Limb (tissue), 2 donors: ENCODE measurements at regions not wholly inside any gene's neighbourhood (a gene's known extent, or its start where the extent isn't known, plus 50 kb on each side); places are given as distances from the start of the nearest gene placed in this dataset.

Experiments used
- DNase-seq, 2 donors: peaks; one replicate each; pipeline ENCODE4 v3.0.0-alpha.2; 2016; ENCODE audit errors: extremely low spot score in 2 of 2

DNA sequence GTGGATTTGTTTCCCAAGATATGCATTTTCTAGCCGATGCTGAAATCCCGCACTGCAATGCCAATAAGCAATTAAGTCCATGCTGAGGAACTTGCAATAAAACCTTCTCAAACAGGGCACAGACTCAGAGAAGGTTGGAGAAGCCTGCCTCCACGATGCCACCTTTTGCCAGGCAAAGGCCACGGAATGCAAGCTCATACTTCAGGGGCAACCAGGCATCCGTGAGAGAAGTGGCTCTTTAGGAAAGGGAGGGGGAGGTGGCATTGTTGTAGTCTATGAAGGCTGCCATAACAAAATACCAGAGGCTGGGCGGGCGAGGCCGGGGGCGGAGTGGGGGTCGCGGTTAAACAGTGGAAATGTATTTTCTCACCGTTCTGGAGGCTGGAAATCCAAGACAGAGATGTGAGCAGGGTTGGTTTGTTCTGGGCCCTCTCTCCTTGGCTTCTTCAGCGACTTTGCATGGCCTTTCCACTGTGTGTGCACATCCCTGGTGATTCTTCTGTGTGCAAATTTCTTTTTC, 689.5 kb downstream of the VRK1 start:
- DNase-seq = no peak

DNA sequence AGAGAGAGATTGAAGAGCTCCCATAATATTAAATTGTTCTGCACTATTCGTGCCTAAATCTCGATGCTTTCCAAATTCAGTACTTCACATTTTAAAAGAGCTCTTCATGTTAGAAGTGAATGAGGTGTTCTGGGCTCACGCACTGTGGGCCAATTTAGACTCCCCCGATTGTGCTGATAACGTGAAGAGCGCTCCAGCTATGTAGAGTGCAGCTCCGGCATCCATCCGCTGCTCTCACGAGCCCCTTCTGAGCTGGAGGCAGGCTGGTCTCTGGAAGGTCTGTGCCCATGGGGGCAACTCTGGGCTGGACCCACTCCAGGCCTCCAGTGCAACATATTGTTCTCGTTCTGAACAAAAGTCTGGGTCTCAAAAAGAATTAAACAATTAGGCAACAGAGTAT, 692.6 kb downstream of the VRK1 start:
- DNase-seq = no peak

DNA sequence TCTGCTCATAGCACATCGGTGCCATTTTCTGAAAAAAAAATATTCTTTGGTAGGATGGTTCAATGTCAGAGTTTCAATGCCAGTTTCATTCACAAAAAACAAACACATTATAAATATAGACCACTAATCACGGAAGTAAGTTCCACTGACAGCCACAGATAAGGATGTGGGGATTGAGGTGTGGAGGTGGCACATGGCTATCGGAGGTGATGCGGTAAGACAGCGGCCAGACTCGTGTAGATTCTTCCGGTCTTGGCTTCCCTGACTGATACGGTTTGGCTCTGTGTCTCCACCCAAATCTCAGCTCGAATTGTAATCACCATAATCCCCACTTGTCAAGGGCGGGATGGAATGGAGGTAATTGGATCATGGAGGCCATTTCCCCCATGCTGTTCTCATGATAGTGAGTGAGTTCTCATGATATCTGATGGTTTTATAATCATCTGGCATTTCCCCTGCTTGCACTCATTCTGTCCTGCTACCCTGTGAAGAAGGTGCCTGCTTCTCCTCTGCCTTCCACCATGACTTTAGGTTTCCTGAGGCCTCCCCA, 693.4 kb downstream of the VRK1 start:
- DNase-seq = no peak

DNA sequence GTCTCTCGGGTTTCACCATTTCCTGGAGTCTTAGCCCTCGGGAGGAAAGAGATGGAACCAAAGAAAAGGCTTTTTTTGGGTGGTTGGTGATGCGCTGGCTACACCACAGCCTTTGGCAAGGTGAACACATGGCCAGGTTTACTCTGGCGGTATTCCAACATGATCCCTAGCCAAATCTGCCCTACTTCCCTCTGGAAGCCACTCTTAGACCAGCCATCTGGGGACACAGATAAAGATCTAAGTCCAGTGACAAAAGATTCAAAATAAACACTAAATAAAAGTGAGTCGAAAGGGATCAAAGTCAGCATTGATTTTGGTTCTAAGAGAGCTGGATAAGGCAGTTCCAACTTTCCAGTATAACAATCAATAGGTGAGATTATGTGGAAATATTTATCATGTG, 694.5 kb downstream of the VRK1 start:
- DNase-seq = no peak

DNA sequence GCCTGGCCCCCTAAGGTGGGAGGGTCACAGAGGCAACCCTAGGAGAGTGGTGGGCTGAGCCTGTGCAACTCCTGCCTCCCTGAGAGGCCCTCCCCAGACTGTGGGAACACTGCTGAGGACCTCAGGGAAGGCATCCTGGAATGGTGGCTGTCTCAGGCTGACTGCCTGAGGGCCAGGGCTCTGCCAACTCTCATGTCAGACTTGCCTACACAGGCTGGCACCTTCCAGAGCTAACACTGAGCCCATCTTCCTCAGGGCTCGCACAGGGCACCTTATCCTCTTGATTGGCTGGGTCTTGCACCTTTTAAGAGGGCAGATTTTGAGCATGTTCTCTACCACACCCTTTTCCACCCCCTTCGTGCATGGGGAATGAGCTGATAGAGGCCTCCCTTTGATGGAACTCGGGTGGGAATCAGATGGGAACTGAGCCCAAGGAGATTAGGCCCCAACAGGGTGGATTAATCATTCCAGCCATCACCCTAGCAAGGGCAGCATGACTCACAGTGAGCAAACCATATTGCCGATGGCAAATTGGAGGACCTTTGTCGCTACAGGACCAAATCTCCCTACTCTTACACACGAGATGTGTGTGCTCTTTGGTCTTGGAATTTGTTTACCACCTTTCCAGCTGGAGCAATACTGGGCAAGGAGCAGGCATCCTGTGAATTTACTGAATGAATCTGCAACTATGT, 702.8 kb downstream of the VRK1 start:
- no peak for DNase-seq

DNA sequence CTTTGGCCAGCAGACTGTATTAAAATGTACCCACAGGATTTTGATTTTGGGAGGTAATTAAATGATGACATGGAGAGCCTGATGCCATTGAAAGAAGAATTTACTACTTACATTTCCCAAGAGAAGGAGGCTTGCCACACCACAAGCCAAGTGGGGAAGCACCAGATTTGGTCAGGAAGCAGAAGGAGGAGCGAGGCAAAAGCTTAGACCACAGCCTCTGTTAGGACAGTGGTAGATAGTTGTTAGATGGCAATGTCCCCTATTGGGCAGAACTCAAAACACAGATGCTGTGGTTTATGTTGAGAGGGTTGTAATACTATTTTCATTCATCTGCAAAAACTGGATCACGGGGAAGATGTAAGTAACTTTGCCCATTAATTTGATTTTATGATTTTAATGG, 709.4 kb downstream of the VRK1 start:
- DNase-seq = no peak

DNA sequence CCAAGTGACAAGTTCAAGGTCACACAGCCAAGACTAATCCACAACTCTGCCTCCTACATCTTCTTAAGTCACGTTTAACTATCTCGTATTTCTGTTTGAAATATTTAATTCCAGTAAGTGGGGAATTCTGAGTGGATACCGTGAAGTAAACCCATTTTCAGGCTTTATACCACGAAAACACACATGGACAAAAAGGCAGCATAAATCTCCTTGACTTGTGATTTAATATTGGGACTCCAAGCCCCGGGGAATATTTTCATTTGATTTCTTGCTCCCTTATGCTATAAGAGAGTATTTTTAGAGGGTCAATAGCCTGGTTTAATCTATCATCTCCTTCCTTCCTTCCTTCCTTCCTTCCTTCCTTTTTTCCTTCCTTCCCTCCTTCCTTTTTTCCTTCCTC, 716.7 kb downstream of the VRK1 start:
- DNase-seq = no peak

DNA sequence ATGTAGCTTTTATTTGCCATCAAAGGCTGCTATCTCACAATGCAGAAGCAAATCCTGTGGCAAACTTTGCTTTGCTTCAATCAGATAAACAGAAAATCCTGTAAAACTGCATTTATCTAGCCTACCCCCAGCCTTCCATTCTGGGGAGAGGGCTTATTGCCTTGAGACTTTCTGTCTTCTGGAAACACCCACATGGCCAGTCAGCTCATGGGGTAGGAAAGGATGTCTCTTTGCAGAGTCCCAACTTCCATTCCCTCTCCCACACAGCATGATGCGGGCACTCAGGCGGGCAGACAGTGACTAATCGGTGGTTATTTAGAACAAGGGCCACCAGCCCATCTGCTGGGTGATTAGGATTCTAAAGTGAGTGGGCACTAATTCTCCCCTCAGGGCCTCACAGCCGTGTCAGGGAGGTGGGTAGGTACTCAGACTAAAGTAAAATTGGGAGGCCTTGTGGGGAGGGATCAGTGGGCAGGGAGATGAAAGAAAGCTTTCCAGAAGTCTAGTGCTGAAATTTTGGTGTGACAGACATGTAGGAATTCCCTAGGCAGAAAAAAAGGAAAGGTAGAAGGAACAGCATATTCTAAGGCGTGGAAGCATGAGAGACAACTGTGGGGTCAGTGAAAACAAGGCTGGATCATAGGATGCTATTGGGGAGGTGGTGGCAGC, 720.5 kb downstream of the VRK1 start:
- no peak for DNase-seq

DNA sequence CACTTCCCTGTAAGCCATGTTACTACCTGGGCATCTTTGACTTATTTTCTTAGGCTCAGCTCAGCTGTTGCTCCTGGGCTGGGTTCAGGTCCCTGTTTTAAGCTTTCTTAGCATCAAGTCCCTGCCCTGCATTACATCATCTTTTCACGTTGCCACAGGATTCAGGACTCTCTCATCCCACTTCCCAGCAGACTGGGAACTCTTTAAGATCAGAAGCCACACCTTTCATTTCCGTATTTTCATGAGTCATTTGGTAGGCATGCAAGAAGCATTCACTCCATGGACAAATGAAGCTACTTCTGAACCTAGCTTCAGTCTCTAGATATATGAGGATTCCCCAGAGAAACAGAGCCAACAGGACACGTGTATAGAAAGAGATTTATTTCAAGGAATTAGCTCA, 726.8 kb downstream of the VRK1 start:
- DNase-seq = no peak

DNA sequence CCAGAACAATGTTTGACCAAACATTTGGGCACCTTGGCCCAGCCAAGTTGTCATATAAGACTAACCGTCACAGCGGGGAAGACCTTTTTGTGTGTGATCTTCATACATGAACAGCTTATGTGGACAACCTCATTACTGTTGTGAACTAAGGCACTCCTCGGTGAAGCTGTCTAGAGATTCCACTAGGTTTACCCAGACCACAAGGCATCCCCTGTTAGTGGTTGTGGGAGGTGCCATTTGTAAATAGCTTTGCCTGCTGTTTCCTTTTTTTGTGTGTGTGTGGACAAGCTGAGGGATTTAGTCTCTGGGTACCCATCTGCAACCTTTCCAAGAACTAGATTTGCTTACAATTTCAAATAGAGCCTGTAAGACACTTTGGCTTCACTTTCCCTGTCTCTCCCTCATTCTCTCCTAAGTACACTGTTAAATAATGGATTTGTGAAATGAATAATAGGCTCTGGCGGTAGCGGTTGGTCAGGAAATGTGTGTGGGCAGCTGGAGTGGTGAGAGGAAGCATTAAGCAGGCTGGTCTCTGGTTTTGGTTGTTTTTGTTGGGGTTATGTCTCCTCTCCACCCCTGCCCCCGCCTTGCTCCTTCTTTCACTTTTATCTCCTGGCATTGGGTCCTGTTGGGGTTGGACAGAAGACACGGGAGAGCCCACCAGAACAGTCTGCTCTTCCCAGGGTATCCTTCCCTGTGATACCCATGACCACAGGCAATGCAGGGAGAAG, 727.6 kb downstream of the VRK1 start:
- DNase-seq = no peak

DNA sequence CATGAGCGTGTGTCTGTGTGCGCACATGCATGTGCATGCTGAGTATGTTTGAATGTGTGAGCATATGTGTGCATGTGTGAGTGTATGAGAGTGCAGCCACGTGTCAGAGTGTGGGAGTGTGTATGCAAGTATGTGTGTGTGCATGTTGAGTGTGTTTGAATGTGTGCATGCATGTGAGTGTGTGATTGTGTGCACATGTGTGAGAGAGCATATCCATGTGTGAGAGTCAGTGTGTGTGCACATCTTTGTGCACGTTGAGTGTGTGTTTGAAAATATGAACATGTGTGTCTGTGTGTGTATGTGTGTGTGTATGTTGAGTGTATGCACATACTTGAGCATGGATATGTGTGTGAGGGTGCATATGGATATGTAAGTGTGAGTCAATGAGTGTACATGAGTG, 730.8 kb downstream of the VRK1 start:
- no peak for DNase-seq

DNA sequence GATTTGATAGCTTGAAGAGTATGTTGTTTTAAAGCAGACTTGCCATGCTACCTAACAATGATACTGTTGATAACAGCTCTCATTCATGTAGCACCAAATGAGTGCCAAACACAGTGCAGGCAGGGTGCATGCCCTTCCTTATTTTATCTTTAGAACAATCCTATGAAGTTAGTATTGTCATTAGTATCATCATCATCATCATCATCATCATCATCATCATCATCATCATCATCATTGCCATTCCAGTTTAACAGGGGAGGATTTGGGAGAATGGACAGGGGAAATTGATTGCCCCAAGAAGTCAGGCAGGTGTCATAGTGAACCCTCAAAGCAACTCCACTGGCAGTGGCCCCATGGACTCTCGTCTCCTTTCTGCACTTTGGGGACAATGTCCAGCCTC, 734.9 kb downstream of the VRK1 start:
- no peak for DNase-seq

DNA sequence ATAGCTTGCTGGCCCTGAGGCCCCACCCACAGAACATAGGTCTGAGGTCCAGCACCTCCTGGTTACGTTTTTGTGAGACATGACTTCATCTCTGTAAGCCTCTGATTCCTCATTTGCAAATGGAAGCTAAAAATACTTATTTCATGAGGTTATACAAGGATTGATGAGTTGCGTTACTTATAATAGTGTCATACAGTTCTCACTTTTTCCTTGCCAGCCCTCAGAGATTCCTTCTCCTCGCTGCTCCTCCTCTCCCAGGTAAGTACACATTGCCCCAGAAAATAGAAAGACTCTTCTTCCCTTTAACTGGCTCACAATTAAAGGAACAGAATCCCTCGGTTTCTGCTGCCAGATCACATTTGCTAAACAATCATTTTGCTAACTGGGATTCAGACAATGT, 739.2 kb downstream of the VRK1 start:
- DNase-seq = no peak

DNA sequence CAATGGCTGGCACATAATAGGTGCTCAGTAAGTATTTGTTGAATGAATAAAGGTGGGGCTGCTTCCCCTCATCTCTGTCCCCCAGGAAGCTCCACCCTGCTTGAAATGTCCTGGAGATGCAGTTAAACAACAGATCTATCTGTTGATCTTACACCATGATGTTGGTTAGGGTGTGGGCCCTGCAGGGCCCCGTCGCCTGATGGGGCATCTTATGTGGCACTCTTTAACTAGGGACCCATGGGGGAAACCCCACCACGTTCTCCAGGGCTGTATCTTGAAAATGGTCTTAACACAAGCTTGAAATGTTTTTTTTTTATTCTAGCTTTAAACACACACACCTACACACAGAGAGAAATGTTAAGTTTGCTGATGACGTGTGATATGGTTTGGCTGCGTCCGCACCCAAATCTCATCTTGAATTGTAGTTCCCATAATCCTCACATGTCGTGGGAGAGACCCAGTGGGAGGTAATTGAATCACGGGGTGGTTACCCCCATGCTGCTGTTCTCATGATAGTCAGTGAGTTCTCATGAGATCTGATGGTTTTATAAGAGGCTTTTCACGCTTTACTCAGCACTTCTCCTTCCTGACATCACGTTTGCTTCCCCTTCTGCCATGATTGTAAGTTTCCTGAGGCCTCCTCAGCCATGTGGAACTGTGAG, 741.7 kb downstream of the VRK1 start:
- no peak for DNase-seq

DNA sequence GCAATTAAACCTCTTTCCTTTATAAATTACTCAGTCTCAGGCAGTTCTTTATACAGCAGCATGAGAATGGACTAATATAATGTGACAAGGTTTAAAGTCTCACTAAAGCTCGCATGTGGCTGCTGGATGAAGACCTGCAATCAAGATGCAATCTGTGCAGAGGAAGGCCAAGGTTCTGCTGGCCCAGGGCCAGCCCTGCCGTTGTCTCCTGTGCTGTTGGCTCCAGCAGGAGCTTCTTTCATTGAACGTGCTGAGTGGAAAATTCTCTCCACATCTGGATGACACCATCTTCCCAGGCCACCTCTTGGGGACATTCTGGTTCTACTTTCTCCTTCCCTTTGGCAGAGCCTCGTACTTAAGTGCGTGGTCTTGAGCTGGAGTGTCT, 742.2 kb downstream of the VRK1 start:
- peak in 1 of 2 donors; percentile 2 for DNase-seq

DNA sequence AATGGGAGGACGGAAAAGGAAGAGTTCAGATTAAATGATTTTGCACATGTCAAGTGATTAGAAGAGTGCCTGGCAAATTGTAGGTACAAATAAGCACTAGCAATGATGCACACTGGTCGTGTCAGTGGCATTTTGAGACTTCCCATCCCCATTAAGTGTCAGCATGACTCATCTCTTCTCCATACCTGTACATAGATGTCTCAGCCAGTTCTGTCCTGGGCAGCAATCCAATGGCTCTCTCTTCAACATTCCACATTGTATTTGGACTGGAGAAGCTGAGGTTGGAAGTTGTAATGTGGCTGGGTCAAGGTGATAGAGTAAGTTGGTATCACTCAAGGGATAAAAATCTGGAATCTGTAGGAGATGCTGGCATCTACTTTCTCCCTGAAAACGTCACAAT, 742.7 kb downstream of the VRK1 start:
- DNase-seq = no peak

DNA sequence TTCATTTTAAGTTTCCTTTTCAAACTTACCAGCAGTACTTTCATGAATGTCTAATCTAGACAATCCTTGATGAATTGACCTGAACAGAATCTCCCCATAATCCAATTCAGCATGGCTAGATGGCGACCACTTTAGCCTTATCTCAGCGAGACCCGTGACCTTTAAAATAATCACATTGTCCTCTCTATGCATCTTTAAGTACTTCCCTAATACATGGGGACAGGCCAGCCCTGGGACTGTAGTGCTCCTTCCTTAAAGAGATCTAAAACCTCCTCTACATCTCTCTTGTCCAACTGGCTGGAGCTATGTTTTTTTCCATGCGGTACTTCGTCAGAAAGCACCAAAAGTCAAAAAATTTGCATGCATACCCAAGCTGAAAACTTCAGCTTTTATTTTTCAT, 746.0 kb downstream of the VRK1 start:
- DNase-seq = no peak

DNA sequence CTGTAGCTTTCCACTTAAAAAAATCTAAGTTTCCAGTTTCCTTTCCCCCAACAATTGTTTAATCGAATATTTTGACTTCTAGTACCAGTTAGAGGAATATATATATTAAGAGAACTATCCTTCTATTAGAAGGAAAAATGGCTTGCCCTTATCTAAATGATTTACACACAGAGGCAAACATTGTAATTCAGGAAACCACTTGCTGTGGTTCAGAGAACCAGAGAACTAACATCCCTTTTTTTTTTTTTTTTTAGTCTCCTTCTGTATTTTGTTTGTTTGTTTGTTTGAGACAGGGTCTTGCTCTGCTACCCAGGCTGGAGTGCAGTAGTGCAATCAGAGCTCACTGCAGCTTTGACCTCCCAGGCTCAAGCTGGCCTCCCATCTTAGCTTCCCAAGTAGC, 746.6 kb downstream of the VRK1 start:
- DNase-seq = no peak

DNA sequence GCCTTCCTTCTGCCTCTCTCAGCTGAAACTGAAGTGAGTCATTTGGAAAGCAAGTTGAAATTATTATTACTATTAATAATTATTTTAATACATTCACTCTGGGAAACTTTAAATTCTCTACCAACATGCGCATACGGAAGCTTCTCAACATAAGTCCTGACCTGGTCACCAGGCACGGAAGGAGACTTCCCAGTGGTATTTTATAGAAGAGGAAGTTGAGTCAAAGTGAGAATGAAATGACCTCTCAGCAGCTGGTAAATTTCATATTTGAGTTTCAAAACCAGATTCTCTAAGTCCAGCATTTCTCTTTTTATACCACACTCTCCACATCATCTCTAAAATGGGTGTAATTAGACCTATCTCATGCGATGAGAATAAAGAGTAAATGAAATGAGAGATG, 747.4 kb downstream of the VRK1 start:
- no peak for DNase-seq

DNA sequence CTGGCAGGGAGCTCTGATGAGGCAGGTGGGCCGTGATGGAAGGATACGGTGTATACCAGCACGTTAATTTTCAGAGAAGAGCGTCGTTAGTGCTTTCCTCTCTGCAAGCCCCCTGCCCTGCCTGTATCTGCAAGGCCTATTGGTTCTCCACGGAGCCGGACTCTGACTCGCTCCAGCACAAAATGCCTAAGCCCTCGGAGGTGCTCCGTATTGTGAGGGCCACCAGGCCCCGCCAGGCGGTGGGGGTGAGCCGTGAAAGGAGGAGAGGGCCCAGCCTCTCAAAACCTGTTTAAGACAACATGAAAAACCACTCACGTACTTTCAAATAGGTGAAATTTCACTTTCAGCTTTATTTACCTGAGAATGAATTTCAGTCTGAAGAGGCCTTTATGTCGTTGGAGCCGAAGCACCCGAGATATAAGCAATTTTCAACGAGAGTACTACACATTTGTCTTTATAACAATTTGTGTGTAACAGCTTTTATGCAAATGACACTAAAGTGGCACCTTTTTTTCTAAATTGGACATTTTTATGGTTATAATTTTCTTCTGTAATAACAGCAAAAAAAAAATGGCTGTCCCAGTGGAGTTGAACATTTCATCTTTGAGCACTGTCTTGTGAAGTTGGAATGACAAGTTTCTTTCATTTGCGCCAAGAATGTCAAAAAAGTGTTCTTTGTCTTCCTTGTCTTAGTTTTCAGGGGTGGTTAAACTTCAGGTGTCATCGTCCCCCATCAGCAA, 749.5 kb downstream of the VRK1 start:
- no peak for DNase-seq

DNA sequence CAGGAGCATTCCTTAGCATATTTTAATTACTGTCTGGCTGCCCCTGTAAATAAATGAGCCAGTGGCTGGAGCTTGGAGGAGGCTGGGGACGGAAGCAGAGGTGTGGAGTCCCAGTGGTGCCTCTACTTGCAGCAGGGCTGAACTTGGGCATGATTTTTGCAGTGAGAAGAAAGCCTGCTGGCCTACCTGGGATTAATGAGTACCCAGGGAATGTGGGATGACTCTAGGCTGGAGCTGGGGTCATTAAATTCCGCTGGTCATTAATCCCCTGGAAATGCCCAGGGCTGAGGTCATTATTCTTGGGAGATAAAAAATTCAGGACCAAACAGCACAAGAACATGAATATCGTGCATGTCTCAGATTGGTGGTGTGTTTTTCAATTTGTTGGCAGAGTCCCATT, 753.3 kb downstream of the VRK1 start:
- no peak for DNase-seq
